ENCODE measurements at regions not wholly inside any gene's neighbourhood (a gene's known extent, or its start where the extent isn't known, plus 50 kb on each side); places are given as distances from the start of the nearest gene placed in this dataset.

DNA sequence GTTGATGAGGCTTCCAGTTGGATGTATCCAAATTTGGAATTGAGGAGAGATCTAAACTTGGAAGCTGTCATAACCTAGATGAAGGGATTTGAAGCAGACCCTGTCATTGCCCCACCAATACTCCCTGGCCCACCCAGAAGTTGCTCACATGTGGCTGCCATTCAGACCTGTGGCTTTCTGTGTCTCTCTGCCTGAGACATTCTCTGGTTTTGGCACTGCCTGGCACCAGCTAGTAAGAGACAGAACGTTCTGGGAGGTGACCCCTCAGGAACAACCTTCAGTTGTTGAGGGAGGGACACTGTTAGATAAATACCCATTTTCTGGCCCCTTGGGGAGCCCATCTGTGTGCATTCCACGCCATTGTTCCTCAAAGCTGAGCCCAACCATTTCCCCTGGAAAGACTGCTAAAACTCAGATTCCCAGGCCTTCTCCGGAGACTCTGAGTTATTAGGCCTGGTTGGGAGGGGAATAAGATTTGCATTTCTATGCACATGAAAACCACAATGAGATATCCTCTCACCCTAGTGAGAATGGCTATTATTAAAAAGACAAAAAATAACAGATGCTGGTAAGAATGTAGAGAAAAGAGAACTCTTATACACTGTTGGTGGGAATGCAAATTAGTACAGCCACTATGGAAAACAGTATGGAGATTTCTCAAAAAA is 290.4 kb downstream of the TSHZ3 start:
- Histone ChIP-seq H3K27me3 (no peaks in the 10 kb centered on the region), H3K4me1 (no peaks in the 10 kb centered on the region), H3K27ac (no peak overlapping the region), H3K4me3 (no peak overlapping the region), H3K36me3 (no peaks in the 10 kb centered on the region), H3K9me3 (no peaks in the 10 kb centered on the region)
- TF ChIP-seq EP300 (IDR thresholded peaks at IDR 0.05), result no peak
- no peak for TF ChIP-seq POLR2AphosphoS5 (IDR thresholded peaks at IDR 0.05)
- no peak for TF ChIP-seq POLR2A (IDR thresholded peaks at IDR 0.05)
- TF ChIP-seq, protein P1, sequence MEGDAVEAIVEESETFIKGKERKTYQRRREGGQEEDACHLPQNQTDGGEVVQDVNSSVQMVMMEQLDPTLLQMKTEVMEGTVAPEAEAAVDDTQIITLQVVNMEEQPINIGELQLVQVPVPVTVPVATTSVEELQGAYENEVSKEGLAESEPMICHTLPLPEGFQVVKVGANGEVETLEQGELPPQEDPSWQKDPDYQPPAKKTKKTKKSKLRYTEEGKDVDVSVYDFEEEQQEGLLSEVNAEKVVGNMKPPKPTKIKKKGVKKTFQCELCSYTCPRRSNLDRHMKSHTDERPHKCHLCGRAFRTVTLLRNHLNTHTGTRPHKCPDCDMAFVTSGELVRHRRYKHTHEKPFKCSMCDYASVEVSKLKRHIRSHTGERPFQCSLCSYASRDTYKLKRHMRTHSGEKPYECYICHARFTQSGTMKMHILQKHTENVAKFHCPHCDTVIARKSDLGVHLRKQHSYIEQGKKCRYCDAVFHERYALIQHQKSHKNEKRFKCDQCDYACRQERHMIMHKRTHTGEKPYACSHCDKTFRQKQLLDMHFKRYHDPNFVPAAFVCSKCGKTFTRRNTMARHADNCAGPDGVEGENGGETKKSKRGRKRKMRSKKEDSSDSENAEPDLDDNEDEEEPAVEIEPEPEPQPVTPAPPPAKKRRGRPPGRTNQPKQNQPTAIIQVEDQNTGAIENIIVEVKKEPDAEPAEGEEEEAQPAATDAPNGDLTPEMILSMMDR (IDR thresholded peaks at IDR 0.05), result no peak
- no peak for ATAC-seq
- WGBS, 2 donors (ENCODE audit: low coverage in 1 of 2), result 80 to 83% methylated on average over 1 of the region's 3 CpGs

GRCh38 chr19:31057476-31057875 is 291.8 kb downstream of the TSHZ3 start:
- Histone ChIP-seq H3K27me3 (no peaks in the 10 kb centered on the region), H3K9me3 (no peaks in the 10 kb centered on the region), H3K27ac (no peak overlapping the region), H3K4me1 (no peaks in the 10 kb centered on the region), H3K36me3 (no peaks in the 10 kb centered on the region), H3K4me3 (no peak overlapping the region)
- TF ChIP-seq POLR2AphosphoS5 (IDR thresholded peaks at IDR 0.05), result no peak
- TF ChIP-seq, protein P1 (IDR thresholded peaks at IDR 0.05), result no peak
- no peak for TF ChIP-seq POLR2A (IDR thresholded peaks at IDR 0.05)
- no peak for TF ChIP-seq EP300 (IDR thresholded peaks at IDR 0.05)
- no peak for ATAC-seq
- 43 to 50% methylated on average over 2 of the region's 2 CpGs for WGBS, 2 donors (ENCODE audit: low coverage in 1 of 2)

- Histone ChIP-seq H3K27ac (no peak overlapping the region), H3K4me1 (no peaks in the 10 kb centered on the region), H3K9me3 (no peaks in the 10 kb centered on the region), H3K27me3 (no peaks in the 10 kb centered on the region), H3K4me3 (no peak overlapping the region), H3K36me3 (no peaks in the 10 kb centered on the region)
- ATAC-seq, result no peak
- TF ChIP-seq, protein P1 (IDR thresholded peaks at IDR 0.05), result no peak
- TF ChIP-seq EP300 (IDR thresholded peaks at IDR 0.05), result no peak
- TF ChIP-seq POLR2AphosphoS5 (IDR thresholded peaks at IDR 0.05), result no peak
- TF ChIP-seq POLR2A (IDR thresholded peaks at IDR 0.05), result no peak
Observed at GRCh38 chr19:31055454-31055853, 293.8 kb downstream of the TSHZ3 start.

- Histone ChIP-seq H3K4me3 (no peak overlapping the region), H3K27me3 (no peaks in the 10 kb centered on the region), H3K9me3 (no peaks in the 10 kb centered on the region), H3K36me3 (no peaks in the 10 kb centered on the region), H3K4me1 (no peaks in the 10 kb centered on the region), H3K27ac (no peak overlapping the region)
- no peak for TF ChIP-seq POLR2A (IDR thresholded peaks at IDR 0.05)
- TF ChIP-seq, protein P1 (IDR thresholded peaks at IDR 0.05), result peak in 2 of 4 experiments; percentile 5 to 41
- 37% methylated on average over 2 of the region's 3 CpGs; no CpG with 5 or more reads in 1 of the 2 donors for WGBS, 2 donors (ENCODE audit: low coverage in 1 of 2)
- no peak for ATAC-seq
Observed at GRCh38 chr19:31054430-31054829, 294.8 kb downstream of the TSHZ3 start.

DNA sequence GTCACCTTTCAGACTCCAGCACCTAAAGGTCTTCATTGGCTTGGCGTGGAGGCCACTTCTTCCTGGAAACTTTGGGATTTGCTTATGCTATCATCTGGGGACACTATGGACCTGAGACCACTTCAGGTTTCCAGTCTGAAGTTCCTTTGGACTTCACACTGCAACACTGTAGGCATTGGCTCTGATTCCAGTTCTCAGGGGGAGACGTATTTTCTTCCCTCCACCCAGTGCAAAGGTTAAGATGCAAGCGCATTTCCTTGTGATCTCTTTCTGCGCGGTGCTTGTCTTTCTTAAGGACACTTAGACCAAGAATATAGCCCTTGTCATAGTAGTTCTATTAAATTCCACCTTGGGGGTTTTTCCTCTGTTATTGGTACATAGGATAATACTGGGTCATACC is 299.8 kb downstream of the TSHZ3 start:
- H3K9me3 ChIP-seq, result no peaks in the 10 kb centered on the region
- 95 to 96% methylated on average over 4 to 5 of the region's 5 CpGs for WGBS, 2 donors (ENCODE audit: low coverage in 1 of 2)

More for the DNA sequence above, 299.8 kb downstream of the TSHZ3 start:
- H3K4me3 ChIP-seq, result no peak overlapping the region
- no peaks in the 10 kb centered on the region for H3K4me1 ChIP-seq
- TF ChIP-seq EP300 (IDR thresholded peaks at IDR 0.05), result no peak
- no peak for TF ChIP-seq POLR2AphosphoS5 (IDR thresholded peaks at IDR 0.05)
- TF ChIP-seq, protein P1 (IDR thresholded peaks at IDR 0.05), result no peak
- H3K27ac ChIP-seq, result no peak overlapping the region
- H3K36me3 ChIP-seq, result no peaks in the 10 kb centered on the region
- ATAC-seq, result no peak
- H3K27me3 ChIP-seq, result no peaks in the 10 kb centered on the region

All from gastroesophageal sphincter (tissue), 4 donors.